Activated naive CD4-positive, alpha-beta T cell treated with anti-CD3 and anti-CD28 coated beads for 36 hours (primary cell): ENCODE measurements at regions not wholly inside any gene's neighbourhood (a gene's known extent, or its start where the extent isn't known, plus 50 kb on each side); places are given as distances from the start of the nearest gene placed in this dataset.
"Not testable (repeated sequence)": the region's sequence is repeated elsewhere in the genome, so short reads cannot be mapped to it uniquely, and the experiment has no call there.

ENCODE experiments used
- CTCF ChIA-PET: fragments of 350-600 bp; sonication (Branson Sonifier 250); formaldehyde crosslinking; loops from one replicate; lab custom pipeline; 2021; ENCODE audit warnings: antibody characterized with exemption; lab: Charles Lee
- DNase-seq: peaks from one replicate; pipeline ENCODE4 v3.0.0-alpha.2; 2020
- H3K27ac Mint-ChIP-seq: one replicate; pipeline ENCODE4 v1.8.0; 2021; ENCODE audit warnings: mild to moderate bottlenecking, mixed read lengths
- H3K27me3 Mint-ChIP-seq: one replicate; pipeline ENCODE4 v1.8.0; 2021; ENCODE audit warnings: low read depth, mixed read lengths
- H3K36me3 Mint-ChIP-seq: one replicate; pipeline ENCODE4 v1.8.0; 2021; ENCODE audit warnings: low read depth, mixed read lengths
- H3K4me1 Mint-ChIP-seq: one replicate; pipeline ENCODE4 v1.8.0; 2021; ENCODE audit warnings: low read depth, mixed read lengths
- H3K4me3 Mint-ChIP-seq: one replicate; pipeline ENCODE4 v1.8.0; 2021; ENCODE audit warnings: mild to moderate bottlenecking, moderate library complexity, mixed read lengths
- H3K9me3 Mint-ChIP-seq: one replicate; pipeline ENCODE4 v1.8.0; 2021; ENCODE audit warnings: mixed read lengths
- intact Hi-C: fragments of 100-400 bp; cut with micrococcal nuclease; formaldehyde crosslinking; loops from one replicate; pipeline ENCODE4 v1.15.1; 2023

DNA sequence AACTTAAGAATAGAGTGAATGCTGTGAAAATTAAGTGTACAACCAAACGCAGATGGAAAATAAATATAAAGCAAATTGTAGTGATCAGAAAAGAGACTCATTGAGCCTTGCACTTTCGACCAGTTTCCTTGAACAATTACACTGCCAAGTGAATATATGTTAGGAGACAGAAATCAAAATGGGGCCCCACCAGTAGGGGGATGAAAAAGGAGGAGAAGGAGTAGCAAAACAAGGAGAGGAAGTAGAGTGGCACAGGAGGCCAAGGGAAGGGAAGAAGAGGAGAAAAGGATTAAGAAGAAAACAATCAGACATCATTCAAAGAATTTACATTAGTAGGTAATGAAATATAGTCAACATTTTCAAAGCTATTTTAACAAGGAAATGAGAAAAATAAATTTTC is 1770.6 kb downstream of the PLA2G4A start:
- DNase-seq: no peak
- H3K27me3 Mint-ChIP-seq: no peaks in the 10 kb centered on the region
- intact Hi-C loops: no loop called here
- H3K4me3 Mint-ChIP-seq: no peak overlapping the region
- CTCF ChIA-PET: no interaction called here
- H3K27ac Mint-ChIP-seq: no peak overlapping the region
- peaks cover 2% of the 10 kb centered on the region for H3K9me3 Mint-ChIP-seq
- H3K36me3 Mint-ChIP-seq: no peaks in the 10 kb centered on the region
- H3K4me1 Mint-ChIP-seq: no peaks in the 10 kb centered on the region

DNA sequence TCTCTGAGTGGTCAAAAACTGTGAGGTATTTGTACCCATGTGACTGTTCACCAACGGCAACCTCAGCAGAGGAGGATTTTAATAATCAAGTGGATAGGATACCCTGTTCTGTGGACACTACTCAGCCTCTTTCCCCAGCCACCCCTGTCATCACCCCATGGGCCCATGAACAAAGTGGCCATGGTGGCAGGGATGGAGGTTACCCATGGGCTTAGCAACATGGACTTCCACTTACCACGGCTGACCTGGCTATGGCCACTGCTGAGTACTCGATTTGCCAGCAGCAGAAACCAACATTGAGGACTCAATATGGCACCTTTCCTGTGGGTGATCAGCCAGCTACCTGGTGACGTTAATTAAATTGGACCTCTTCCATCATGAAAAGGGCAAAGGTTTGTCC is 1782.7 kb downstream of the PLA2G4A start:
- no peaks in the 10 kb centered on the region for H3K36me3 Mint-ChIP-seq
- no peak overlapping the region for H3K4me3 Mint-ChIP-seq
- H3K9me3 Mint-ChIP-seq: peaks cover 2% of the 10 kb centered on the region
- no peak overlapping the region for H3K27ac Mint-ChIP-seq
- intact Hi-C loops: no loop called here
- CTCF ChIA-PET: no interaction called here
- H3K4me1 Mint-ChIP-seq: no peaks in the 10 kb centered on the region
- DNase-seq: no peak
- no peaks in the 10 kb centered on the region for H3K27me3 Mint-ChIP-seq

DNA sequence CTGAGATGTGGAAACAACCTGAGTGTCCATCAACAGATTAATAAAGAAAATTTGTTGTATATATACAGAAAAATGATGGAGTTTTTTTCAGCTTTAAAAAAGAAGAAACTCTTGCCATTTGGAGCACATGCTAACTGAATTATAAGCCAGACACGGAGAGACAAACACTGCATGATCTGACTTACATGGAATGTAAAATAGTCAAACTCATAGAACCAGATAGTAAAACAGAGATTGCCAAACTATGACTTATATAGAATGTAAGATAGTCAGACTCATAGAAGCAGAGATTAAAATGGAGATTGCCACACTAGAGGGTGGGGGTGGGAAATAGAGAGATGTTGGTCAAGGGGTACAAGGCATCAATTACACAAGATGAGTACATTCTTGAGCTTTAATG is 1786.6 kb downstream of the PLA2G4A start:
- Mint-ChIP-seq H3K36me3 (no peaks in the 10 kb centered on the region), H3K9me3 (peaks cover 2% of the 10 kb centered on the region), H3K27me3 (no peaks in the 10 kb centered on the region), H3K4me1 (no peaks in the 10 kb centered on the region), H3K27ac (no peak overlapping the region), H3K4me3 (no peak overlapping the region)
- intact Hi-C loops: no loop called here
- CTCF ChIA-PET: interaction anchor here (0.7 kb wide), 1 partner anchor 36 kb away, joined by 3 read pairs; no protein-coding TSS in a partner anchor
- DNase-seq: no peak

DNA sequence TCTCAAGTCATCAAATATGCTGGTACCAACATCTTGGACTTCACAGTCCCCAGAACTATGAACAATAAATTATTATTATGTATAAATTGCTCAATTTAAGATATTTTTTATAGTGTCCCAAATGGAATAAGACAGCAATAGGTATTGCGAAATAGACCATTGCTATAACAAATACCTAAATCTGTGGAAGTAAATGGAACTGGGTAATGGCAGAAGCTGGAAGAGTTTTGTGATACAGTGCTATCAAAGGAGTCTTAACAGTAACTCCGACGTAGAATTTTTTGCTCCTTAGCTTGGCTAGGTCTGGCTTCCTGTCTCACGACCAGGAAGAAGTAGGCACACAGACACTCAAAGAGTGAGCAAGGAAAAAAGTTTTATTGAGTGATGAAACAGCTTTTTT is 1791.5 kb downstream of the PLA2G4A start:
- CTCF ChIA-PET: interaction anchor here (0.6 kb wide), 1 partner anchor 84 kb away, joined by 4 read pairs; no protein-coding TSS in a partner anchor
- H3K27me3 Mint-ChIP-seq: no peaks in the 10 kb centered on the region
- H3K36me3 Mint-ChIP-seq: no peaks in the 10 kb centered on the region
- intact Hi-C loops: no loop called here
- H3K9me3 Mint-ChIP-seq: peaks cover 6% of the 10 kb centered on the region
- no peaks in the 10 kb centered on the region for H3K4me1 Mint-ChIP-seq
- no peak overlapping the region for H3K27ac Mint-ChIP-seq
- DNase-seq: no peak
- H3K4me3 Mint-ChIP-seq: no peak overlapping the region

DNA sequence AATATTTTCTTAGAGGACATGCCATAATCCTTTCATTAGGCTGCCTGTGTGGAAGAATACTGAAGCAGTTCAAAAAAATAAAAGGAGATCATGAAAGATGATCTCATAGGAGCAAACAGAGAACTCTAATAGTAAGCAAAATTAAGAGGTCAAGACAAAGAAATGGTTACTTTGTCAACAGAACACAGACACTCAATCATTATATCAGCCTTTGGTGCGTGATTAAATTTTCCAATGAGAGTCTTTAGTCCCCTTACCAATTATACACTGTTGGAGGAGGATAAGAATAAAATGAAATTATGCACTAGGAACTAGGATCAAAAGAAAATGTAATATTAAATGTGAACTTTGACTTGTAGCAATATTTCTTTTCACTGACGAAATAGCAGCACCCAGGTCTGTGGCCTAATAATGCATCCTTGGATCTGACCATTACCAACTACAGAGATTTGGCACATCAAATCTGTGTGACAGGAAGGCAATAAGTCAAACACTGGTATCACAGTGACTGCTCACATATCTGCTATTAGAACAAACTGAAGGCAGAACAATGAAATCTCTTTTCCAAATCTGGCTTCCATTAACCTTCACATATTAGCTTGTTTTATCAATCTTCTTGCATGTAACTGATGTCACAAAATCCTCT is 1812.9 kb downstream of the PLA2G4A start:
- Mint-ChIP-seq H3K4me1 (no peaks in the 10 kb centered on the region), H3K4me3 (no peak overlapping the region), H3K27me3 (no peaks in the 10 kb centered on the region), H3K36me3 (no peaks in the 10 kb centered on the region), H3K9me3 (peaks cover 2% of the 10 kb centered on the region), H3K27ac (no peak overlapping the region)
- intact Hi-C loops: no loop called here
- CTCF ChIA-PET: no interaction called here
- DNase-seq: no peak

DNA sequence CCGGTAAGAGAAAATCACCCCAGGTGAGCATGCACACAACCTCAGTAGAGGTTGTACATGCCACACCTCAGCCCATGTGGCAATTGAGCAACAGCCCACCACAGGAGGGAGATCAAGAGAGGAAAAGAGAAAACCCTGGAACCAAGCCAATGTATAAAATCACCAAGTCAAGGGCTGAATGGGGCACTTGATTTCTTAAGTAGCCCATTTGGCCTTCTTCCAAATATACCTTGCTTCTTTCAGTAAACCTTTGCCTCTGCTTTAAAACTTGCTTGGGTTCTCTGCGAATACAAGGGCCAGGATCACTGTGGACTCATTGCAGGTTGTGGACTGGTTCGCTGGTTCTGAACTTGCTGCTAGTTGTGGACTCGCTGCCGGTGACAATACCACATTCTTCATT is 1814.0 kb downstream of the PLA2G4A start:
- H3K4me3 Mint-ChIP-seq: no peak overlapping the region
- DNase-seq: no peak
- no peaks in the 10 kb centered on the region for H3K27me3 Mint-ChIP-seq
- intact Hi-C loops: no loop called here
- peaks cover 2% of the 10 kb centered on the region for H3K9me3 Mint-ChIP-seq
- H3K4me1 Mint-ChIP-seq: no peaks in the 10 kb centered on the region
- H3K27ac Mint-ChIP-seq: no peak overlapping the region
- H3K36me3 Mint-ChIP-seq: no peaks in the 10 kb centered on the region
- CTCF ChIA-PET: no interaction called here

DNA sequence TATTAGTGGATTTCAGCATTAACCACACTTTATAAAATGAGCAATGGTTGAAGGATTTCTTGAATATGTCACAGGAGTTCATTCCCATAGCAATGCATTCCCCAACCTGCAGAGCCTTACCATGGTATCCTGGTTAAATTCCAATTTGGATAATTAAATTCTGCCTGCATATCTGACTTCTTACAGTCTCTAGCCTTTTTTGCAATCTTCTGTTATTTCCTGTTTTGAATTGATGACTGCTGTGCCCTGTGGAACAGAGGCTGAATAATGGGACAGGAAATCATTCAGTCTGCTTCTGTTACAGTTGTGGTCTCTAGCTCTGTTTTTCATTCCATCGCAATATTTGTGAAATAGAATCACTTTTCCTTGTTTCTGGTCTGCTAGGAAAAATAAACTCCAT is 1823.9 kb downstream of the PLA2G4A start:
- H3K4me1 Mint-ChIP-seq: no peaks in the 10 kb centered on the region
- intact Hi-C loops: no loop called here
- H3K27ac Mint-ChIP-seq: no peak overlapping the region
- H3K9me3 Mint-ChIP-seq: peaks cover 2% of the 10 kb centered on the region
- no peak overlapping the region for H3K4me3 Mint-ChIP-seq
- no peaks in the 10 kb centered on the region for H3K36me3 Mint-ChIP-seq
- DNase-seq: no peak
- CTCF ChIA-PET: no interaction called here
- no peaks in the 10 kb centered on the region for H3K27me3 Mint-ChIP-seq

DNA sequence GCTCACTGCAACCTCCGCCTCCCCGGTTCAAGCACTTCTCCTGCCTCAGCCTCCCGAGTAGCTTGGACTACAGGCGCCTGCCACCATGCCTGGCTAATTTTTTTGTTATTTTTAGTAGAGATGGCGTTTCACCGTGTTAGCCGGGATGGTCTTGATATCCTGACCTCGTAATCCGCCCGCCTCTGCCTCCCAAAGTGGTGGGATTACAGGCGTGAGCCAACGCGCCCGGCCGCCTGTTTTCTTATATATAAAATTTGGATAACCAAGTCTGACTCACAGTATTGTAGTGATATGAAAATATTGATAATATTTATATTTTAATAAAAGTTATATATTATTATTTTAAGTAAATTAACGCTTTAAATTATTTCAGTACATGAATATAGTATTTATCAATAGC is 1821.7 kb downstream of the BRINP3 start:
- CTCF ChIA-PET, H3K36me3 Mint-ChIP-seq, H3K4me3 Mint-ChIP-seq, H3K4me1 Mint-ChIP-seq, DNase-seq, H3K27me3 Mint-ChIP-seq, H3K27ac Mint-ChIP-seq, H3K9me3 Mint-ChIP-seq, intact Hi-C loops: not testable (repeated sequence)

DNA sequence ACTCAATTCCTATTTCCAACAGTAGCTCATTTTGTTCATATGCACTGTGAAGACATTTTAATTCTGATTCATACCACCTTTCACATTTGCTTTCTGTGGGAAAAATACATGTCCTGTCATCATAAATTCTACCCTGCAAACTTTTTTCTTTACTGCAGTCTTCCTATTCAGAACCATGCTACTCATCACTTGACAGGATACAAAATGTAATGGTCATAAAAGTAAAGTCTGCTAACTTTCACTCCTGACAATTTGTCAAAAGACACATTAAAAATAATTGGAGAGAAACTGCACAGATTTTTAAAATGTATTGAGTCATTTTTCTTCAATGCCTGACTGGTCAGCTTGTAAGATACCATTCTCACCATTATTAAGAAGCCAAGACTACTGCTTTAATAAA is 1817.1 kb downstream of the BRINP3 start:
- CTCF ChIA-PET: no interaction called here
- Mint-ChIP-seq H3K4me3 (no peak overlapping the region), H3K27ac (no peak overlapping the region), H3K4me1 (no peaks in the 10 kb centered on the region), H3K27me3 (no peaks in the 10 kb centered on the region), H3K36me3 (no peaks in the 10 kb centered on the region), H3K9me3 (no peaks in the 10 kb centered on the region)
- intact Hi-C loops: no loop called here
- DNase-seq: no peak

DNA sequence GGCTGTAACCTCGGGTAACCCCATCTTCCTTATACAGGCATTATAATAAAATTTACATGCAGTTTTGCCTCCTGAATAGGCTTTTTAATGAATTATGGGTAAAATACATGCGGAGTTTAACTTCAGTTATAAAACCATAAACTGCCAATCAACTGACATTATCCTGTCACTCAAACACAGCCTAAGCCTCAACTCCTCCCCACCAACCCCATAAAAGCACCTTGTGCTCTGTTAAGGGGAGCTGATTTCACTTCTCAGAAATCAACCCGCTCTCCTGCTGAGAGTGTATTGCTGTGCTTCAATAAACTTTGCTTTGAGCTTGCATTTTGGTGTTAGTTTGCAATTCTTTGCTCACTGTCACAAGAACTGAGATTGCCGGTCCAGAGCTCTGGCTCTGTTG is 1812.2 kb downstream of the BRINP3 start:
- Mint-ChIP-seq H3K4me3 (no peak overlapping the region), H3K27ac (no peak overlapping the region), H3K4me1 (no peaks in the 10 kb centered on the region), H3K36me3 (no peaks in the 10 kb centered on the region), H3K27me3 (no peaks in the 10 kb centered on the region), H3K9me3 (peaks cover 7% of the 10 kb centered on the region)
- DNase-seq: no peak
- intact Hi-C loops: no loop called here
- CTCF ChIA-PET: no interaction called here

DNA sequence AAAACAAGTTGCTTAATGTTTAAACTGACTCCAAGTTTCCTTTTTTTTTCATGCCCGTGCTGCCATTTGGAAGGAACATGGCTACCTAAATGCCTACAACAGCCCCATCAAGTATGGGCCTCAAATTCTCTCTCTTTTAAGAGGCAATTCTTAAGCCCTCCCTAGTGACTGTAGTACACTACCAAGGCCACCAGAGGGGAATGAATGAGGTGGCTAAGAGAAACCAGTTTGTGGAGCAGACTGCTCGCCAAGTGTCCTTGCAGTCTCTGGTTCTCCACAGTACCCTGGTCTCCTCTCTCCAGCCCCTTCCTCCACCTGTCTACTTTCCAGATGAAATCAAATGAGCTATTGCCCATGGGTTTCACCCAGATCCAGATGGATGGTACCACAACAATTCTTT is 1809.6 kb downstream of the BRINP3 start:
- CTCF ChIA-PET: no interaction called here
- no peaks in the 10 kb centered on the region for H3K27me3 Mint-ChIP-seq
- no peaks in the 10 kb centered on the region for H3K4me1 Mint-ChIP-seq
- H3K9me3 Mint-ChIP-seq: peaks cover 11% of the 10 kb centered on the region
- H3K4me3 Mint-ChIP-seq: no peak overlapping the region
- no peaks in the 10 kb centered on the region for H3K36me3 Mint-ChIP-seq
- H3K27ac Mint-ChIP-seq: no peak overlapping the region
- DNase-seq: no peak
- intact Hi-C loops: no loop called here

DNA sequence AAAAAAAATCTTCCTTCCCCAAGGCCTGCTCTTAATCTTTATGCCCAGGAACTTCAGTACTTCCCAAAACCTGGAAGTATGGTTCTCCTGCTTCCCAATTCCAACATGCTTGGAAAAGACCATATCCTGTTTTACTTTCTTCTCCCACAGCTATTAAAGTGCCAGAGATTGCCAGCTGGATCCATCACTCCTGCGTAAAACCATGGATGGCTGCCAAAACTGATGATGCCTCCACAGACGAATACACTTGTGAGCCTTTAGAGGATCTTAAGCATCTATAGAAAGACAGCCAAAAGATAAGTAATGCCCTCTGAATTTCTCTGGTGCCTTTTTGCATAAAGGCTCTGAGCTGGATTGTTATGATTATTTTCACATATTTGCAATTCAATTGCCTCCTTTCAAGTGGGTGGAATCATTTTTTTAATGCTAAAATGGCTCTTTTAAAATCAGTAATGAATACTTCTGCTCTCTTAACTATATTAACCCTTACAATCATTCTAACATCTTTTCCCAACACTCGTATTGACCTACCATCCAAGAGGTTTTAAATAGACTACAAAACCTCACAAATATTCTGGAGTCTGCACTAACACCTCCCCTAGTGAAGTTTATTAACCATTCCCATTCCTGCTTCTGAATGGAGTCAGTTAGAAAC is 1807.8 kb downstream of the BRINP3 start:
- Mint-ChIP-seq H3K4me3 (no peak overlapping the region), H3K27me3 (no peaks in the 10 kb centered on the region), H3K27ac (no peak overlapping the region)

DNA sequence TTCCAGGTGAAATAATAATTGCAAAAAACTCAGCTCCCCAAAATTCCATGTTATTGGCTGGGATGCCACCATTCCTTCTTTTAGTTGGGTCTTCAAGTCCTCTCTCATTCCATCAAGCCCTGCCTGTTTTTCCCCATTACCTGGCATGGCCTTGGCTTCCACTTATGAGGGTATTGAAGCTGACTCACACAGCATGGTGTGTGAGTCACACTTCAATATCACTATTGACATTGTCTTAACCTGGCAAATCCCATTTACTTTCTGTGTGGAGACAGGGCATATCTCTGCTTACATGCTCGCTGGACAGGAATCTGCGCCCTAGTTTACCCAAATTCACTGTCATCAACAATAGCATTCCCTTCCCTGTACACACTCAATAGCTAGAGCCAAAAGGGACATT is 1806.8 kb downstream of the BRINP3 start:
- H3K4me3 Mint-ChIP-seq: no peak overlapping the region
- DNase-seq: no peak
- no peaks in the 10 kb centered on the region for H3K27me3 Mint-ChIP-seq
- H3K27ac Mint-ChIP-seq: no peak overlapping the region
- CTCF ChIA-PET: no interaction called here
- intact Hi-C loops: no loop called here
- H3K4me1 Mint-ChIP-seq: no peaks in the 10 kb centered on the region
- peaks cover 11% of the 10 kb centered on the region for H3K9me3 Mint-ChIP-seq
- no peaks in the 10 kb centered on the region for H3K36me3 Mint-ChIP-seq

More for the DNA sequence above, 1807.8 kb downstream of the BRINP3 start:
- Mint-ChIP-seq H3K9me3 (peaks cover 11% of the 10 kb centered on the region), H3K36me3 (no peaks in the 10 kb centered on the region), H3K4me1 (no peaks in the 10 kb centered on the region)
- DNase-seq: no peak
- CTCF ChIA-PET: no interaction called here
- intact Hi-C loops: no loop called here
